ENCODE measurements at regions not wholly inside any gene's neighbourhood (a gene's known extent, or its start where the extent isn't known, plus 50 kb on each side); places are given as distances from the start of the nearest gene placed in this dataset.

GRCh38 chr20:21577551-21577950 is 63.7 kb upstream of the NKX2-2 start:
- Histone ChIP-seq H2AFZ (ENCODE audit: low read length) (no peak overlapping the region), H3K27me3 (ENCODE audit: insufficient read depth, low read length, poor library complexity, severe bottlenecking) (peaks cover 30% of the 10 kb centered on the region), H3K9ac (ENCODE audit: low read depth, low read length, poor library complexity, severe bottlenecking) (no peak overlapping the region), H3K4me3 (ENCODE audit: low read length, poor library complexity, severe bottlenecking) (no peak overlapping the region), H4K20me1 (ENCODE audit: insufficient read depth, low read length, poor library complexity, severe bottlenecking) (no peaks in the 10 kb centered on the region), H3F3A (ENCODE audit: low read depth) (no peaks in the 10 kb centered on the region), H3K36me3 (ENCODE audit: insufficient read depth, low read length) (no peaks in the 10 kb centered on the region), H3K4me1 (ENCODE audit: insufficient read depth, low read length, poor library complexity, severe bottlenecking) (no peaks in the 10 kb centered on the region), H3K9me2 (replicated peaks; ENCODE audit: low read depth, low read length) (no peaks in the 10 kb centered on the region), H3K9me3 (ENCODE audit: insufficient read depth, low read depth, low read length) (no peaks in the 10 kb centered on the region), H3K4me2 (ENCODE audit: low read depth, low read length, poor library complexity, severe bottlenecking) (no peak overlapping the region), H3K79me2 (ENCODE audit: insufficient read depth, low read length) (no peaks in the 10 kb centered on the region)
- no peak for TF ChIP-seq CTCF (conservative IDR thresholded peaks at IDR 0.05; ENCODE audit: low read length)
- TF ChIP-seq EZH2phosphoT487 (IDR thresholded peaks at IDR 0.05; ENCODE audit: borderline replicate concordance), result no peak

GRCh38 chr20:21575981-21576740 is 62.3 kb upstream of the NKX2-2 start:
- H4K20me1 ChIP-seq (ENCODE audit: insufficient read depth, low read length, poor library complexity, severe bottlenecking), result no peaks in the 10 kb centered on the region
- H3K27me3 ChIP-seq (ENCODE audit: insufficient read depth, low read length, poor library complexity, severe bottlenecking), result peaks cover 25% of the 10 kb centered on the region
- no peak overlapping the region for H3K4me3 ChIP-seq (ENCODE audit: low read length, poor library complexity, severe bottlenecking)
- H3K4me1 ChIP-seq (ENCODE audit: insufficient read depth, low read length, poor library complexity, severe bottlenecking), result no peaks in the 10 kb centered on the region
- H3K9ac ChIP-seq (ENCODE audit: low read depth, low read length, poor library complexity, severe bottlenecking), result no peak overlapping the region
- H2AFZ ChIP-seq (ENCODE audit: low read length), result no peak overlapping the region
- TF ChIP-seq EZH2phosphoT487 (IDR thresholded peaks at IDR 0.05; ENCODE audit: borderline replicate concordance), result no peak
- TF ChIP-seq CTCF (conservative IDR thresholded peaks at IDR 0.05; ENCODE audit: low read length), result no peak
- H3K4me2 ChIP-seq (ENCODE audit: low read depth, low read length, poor library complexity, severe bottlenecking), result no peak overlapping the region
- H3K79me2 ChIP-seq (ENCODE audit: insufficient read depth, low read length), result no peaks in the 10 kb centered on the region
- H3K9me3 ChIP-seq (ENCODE audit: insufficient read depth, low read depth, low read length), result no peaks in the 10 kb centered on the region
- H3K9me2 ChIP-seq (replicated peaks; ENCODE audit: low read depth, low read length), result no peaks in the 10 kb centered on the region
- H3F3A ChIP-seq (ENCODE audit: low read depth), result no peaks in the 10 kb centered on the region
- no peaks in the 10 kb centered on the region for H3K36me3 ChIP-seq (ENCODE audit: insufficient read depth, low read length)

GRCh38 chr20:21575167-21575566 is 61.3 kb upstream of the NKX2-2 start:
- Histone ChIP-seq H3K27me3 (ENCODE audit: insufficient read depth, low read length, poor library complexity, severe bottlenecking) (peaks cover 19% of the 10 kb centered on the region), H3K36me3 (ENCODE audit: insufficient read depth, low read length) (no peaks in the 10 kb centered on the region), H3K4me3 (ENCODE audit: low read length, poor library complexity, severe bottlenecking) (no peak overlapping the region), H3K4me2 (ENCODE audit: low read depth, low read length, poor library complexity, severe bottlenecking) (no peak overlapping the region), H3K9me2 (replicated peaks; ENCODE audit: low read depth, low read length) (no peaks in the 10 kb centered on the region), H3K79me2 (ENCODE audit: insufficient read depth, low read length) (no peaks in the 10 kb centered on the region), H3K9me3 (ENCODE audit: insufficient read depth, low read depth, low read length) (no peaks in the 10 kb centered on the region), H3F3A (ENCODE audit: low read depth) (no peaks in the 10 kb centered on the region), H3K9ac (ENCODE audit: low read depth, low read length, poor library complexity, severe bottlenecking) (no peak overlapping the region), H3K4me1 (ENCODE audit: insufficient read depth, low read length, poor library complexity, severe bottlenecking) (no peaks in the 10 kb centered on the region), H4K20me1 (ENCODE audit: insufficient read depth, low read length, poor library complexity, severe bottlenecking) (no peaks in the 10 kb centered on the region), H2AFZ (ENCODE audit: low read length) (no peak overlapping the region)
- TF ChIP-seq EZH2phosphoT487 (IDR thresholded peaks at IDR 0.05; ENCODE audit: borderline replicate concordance) (no peak), CTCF (conservative IDR thresholded peaks at IDR 0.05; ENCODE audit: low read length) (no peak)
